ENCODE measurements at regions not wholly inside any gene's neighbourhood (a gene's known extent, or its start where the extent isn't known, plus 50 kb on each side); places are given as distances from the start of the nearest gene placed in this dataset.

GRCh38 chrX:150081076-150081475 is 142.8 kb upstream of the EOLA2 start:
- TF ChIP-seq POLR2A (IDR thresholded peaks at IDR 0.05; ENCODE audit: low read depth, low read length) (no peak), POLR2AphosphoS5 (IDR thresholded peaks at IDR 0.05; ENCODE audit: low read depth, low read length) (no peak), TAF1 (IDR thresholded peaks at IDR 0.05; ENCODE audit: low read depth, low read length) (no peak), SPI1 (IDR thresholded peaks at IDR 0.05; ENCODE audit: low read depth, low read length) (no peak), POU2F2 (IDR thresholded peaks at IDR 0.05; ENCODE audit: low read depth, low read length) (no peak)
